Glutamatergic neuron (in vitro differentiated cells): ENCODE measurements at regions not wholly inside any gene's neighbourhood (a gene's known extent, or its start where the extent isn't known, plus 50 kb on each side); places are given as distances from the start of the nearest gene placed in this dataset.

Experiments used
- DNase-seq: peaks from one replicate; pipeline ENCODE4 v3.0.0; 2022
- H3K27ac Mint-ChIP-seq: one replicate; pipeline ENCODE4 v1.8.0; 2020; ENCODE audit warnings: mild to moderate bottlenecking, mixed read lengths, inconsistent platforms; ENCODE audit not compliant: unreplicated experiment
- H3K27me3 Mint-ChIP-seq: one replicate; pipeline ENCODE4 v1.8.0; 2020; ENCODE audit warnings: mild to moderate bottlenecking, moderate library complexity, mixed read lengths, inconsistent platforms; ENCODE audit not compliant: unreplicated experiment
- H3K36me3 Mint-ChIP-seq: one replicate; pipeline ENCODE4 v1.8.0; 2020; ENCODE audit warnings: mild to moderate bottlenecking, mixed read lengths, inconsistent platforms; ENCODE audit not compliant: unreplicated experiment
- H3K4me1 Mint-ChIP-seq: one replicate; pipeline ENCODE4 v1.8.0; 2020; ENCODE audit warnings: mild to moderate bottlenecking, low read depth, mixed read lengths, inconsistent platforms; ENCODE audit not compliant: unreplicated experiment
- H3K4me3 Mint-ChIP-seq: one replicate; pipeline ENCODE4 v1.8.0; 2020; ENCODE audit warnings: mild to moderate bottlenecking, mixed read lengths, inconsistent platforms; ENCODE audit not compliant: unreplicated experiment
- H3K9me3 Mint-ChIP-seq: one replicate; pipeline ENCODE4 v1.8.0; 2020; ENCODE audit warnings: mild to moderate bottlenecking, moderate library complexity, mixed read lengths, inconsistent platforms; ENCODE audit not compliant: unreplicated experiment
- CTCF ChIP-seq: fragments of 200-600 bp; sonication (generic); IDR thresholded peaks from one replicate; pipeline ENCODE4 v1.5.0; 2021; ENCODE audit not compliant: partially characterized antibody, unreplicated experiment

DNA sequence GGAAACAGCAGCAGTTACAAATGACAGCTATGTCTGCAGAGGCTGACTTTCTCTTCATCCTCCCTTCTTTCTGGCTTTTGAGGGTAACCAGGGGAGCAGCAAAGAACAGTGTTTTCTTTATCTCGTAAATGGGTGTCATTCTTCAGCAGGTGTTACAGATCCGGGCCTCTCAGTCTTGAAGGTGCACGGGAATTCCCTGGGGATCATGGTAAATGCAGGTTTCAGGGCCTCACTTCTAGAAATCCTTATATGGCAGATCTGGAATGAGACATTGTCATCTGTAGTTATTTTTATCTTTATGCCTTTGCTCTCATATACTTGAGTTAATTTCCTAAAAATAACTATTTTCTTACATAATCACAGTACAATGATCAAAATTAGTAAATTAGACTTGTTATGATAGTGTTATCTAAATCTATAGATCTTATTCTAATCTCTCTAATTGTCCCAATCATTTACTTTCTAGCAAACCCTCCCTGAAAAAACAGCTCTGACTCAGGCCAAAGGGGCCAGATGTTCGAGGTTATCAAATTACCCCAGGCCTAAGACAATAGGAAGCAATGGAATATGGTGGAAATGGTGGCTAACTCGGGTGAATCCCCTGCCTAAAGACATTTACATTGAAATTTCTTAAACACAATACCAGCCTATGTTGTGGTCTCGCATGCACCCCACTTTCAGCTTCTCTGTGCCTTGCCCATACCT, 145.0 kb downstream of the CAND1 start:
- Mint-ChIP-seq H3K4me1 (peaks cover 28% of the 10 kb centered on the region), H3K4me3 (no peak overlapping the region), H3K27me3 (no peaks in the 10 kb centered on the region), H3K36me3 (peaks cover 5% of the 10 kb centered on the region), H3K27ac (no peak overlapping the region), H3K9me3 (no peaks in the 10 kb centered on the region)
- no peak for DNase-seq
- no peak for TF ChIP-seq CTCF

DNA sequence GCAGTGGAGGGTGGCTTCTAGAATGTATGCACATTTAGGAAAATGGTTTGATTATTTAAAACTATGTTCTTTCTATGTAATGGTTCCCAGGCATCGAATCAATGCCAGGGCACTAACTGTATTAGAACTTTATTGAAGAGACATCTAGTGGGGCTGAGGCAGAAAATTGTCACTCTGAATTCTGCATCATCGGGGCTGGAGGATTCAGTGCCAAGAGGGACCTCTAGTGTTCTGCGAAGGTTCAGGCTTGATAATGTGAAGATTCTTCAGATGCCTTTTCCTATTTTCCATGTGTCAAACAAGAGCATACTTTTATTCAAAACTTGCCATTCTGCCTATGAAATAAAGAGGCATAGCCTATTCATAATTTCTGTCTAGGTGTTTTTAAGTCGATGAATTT, 146.3 kb downstream of the CAND1 start:
- no peak for DNase-seq
- H3K27me3 Mint-ChIP-seq: no peaks in the 10 kb centered on the region
- no peak for TF ChIP-seq CTCF

DNA sequence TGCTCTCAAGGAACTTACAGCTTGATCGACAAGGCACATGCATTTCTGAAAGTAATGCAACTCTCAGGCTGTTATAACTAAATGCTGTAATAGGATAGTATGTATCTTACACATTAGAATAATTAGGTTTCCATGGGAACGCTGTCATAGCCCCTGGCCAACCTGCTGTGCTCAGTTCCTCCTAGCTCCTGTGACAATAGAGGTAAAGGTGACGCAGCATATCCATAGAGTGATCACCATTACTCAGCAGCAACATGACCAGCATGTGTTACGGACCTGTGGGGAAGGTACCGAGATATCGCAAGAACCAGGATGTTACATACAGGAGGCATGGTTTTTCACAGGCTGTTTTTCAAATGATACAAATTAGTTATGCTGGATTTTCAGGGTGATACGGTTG, 150.7 kb downstream of the CAND1 start:
- Mint-ChIP-seq H3K27me3 (no peaks in the 10 kb centered on the region), H3K36me3 (no peaks in the 10 kb centered on the region), H3K4me1 (peaks cover 6% of the 10 kb centered on the region), H3K27ac (no peak overlapping the region), H3K4me3 (no peak overlapping the region), H3K9me3 (no peaks in the 10 kb centered on the region)
- TF ChIP-seq CTCF: no peak
- DNase-seq: no peak

More for the DNA sequence above, 146.3 kb downstream of the CAND1 start:
- Mint-ChIP-seq H3K27ac (no peak overlapping the region), H3K4me3 (no peak overlapping the region), H3K9me3 (no peaks in the 10 kb centered on the region), H3K36me3 (peaks cover 5% of the 10 kb centered on the region), H3K4me1 (peaks cover 26% of the 10 kb centered on the region)

DNA sequence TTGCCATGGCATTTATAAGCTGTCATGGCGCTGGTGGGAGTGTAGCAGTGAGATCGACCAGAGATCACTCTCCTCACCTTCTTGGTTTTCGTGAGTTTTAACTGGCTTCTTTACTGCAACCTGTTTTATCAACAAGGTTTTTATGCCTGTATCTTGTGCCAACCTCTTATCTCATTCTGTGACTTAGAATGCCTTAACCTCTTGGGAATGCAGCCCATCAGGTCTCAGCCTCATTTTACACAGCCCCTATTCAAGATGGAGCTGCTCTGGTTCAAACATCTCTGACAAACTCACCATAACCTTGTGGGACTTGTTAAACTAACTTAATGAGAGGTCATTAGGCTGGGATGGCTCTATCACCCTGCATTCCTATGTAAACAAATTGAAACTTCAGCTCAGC, 151.3 kb downstream of the CAND1 start:
- Mint-ChIP-seq H3K9me3 (no peaks in the 10 kb centered on the region), H3K4me3 (no peak overlapping the region), H3K36me3 (no peaks in the 10 kb centered on the region), H3K4me1 (peaks cover 2% of the 10 kb centered on the region), H3K27ac (no peak overlapping the region), H3K27me3 (no peaks in the 10 kb centered on the region)
- no peak for DNase-seq
- no peak for TF ChIP-seq CTCF

- Mint-ChIP-seq H3K36me3 (no peaks in the 10 kb centered on the region), H3K27me3 (no peaks in the 10 kb centered on the region), H3K27ac (no peak overlapping the region), H3K4me3 (no peak overlapping the region), H3K9me3 (no peaks in the 10 kb centered on the region), H3K4me1 (peaks cover 2% of the 10 kb centered on the region)
- TF ChIP-seq CTCF: no peak
- no peak for DNase-seq
Measured at GRCh38 chr12:67422081-67422480, 152.9 kb downstream of the CAND1 start.
